KBM-7 (cell line): ENCODE measurements at regions not wholly inside any gene's neighbourhood (a gene's known extent, or its start where the extent isn't known, plus 50 kb on each side); places are given as distances from the start of the nearest gene placed in this dataset.
"Not testable (repeated sequence)": the region's sequence is repeated elsewhere in the genome, so short reads cannot be mapped to it uniquely, and the experiment has no call there.

Experiments used
- DNase-seq: peaks from one replicate; pipeline ENCODE4 v3.0.0-alpha.2; 2015
- in situ Hi-C: fragments of 300-500 bp; cut with MboI; formaldehyde crosslinking; loops from 2 replicates; pipeline ENCODE4 v1.14.3; 2020; ENCODE audit warnings: low sequenced_read_pairs, low pct_unique_long_range_greater_than_20kb, mixed read lengths

DNA sequence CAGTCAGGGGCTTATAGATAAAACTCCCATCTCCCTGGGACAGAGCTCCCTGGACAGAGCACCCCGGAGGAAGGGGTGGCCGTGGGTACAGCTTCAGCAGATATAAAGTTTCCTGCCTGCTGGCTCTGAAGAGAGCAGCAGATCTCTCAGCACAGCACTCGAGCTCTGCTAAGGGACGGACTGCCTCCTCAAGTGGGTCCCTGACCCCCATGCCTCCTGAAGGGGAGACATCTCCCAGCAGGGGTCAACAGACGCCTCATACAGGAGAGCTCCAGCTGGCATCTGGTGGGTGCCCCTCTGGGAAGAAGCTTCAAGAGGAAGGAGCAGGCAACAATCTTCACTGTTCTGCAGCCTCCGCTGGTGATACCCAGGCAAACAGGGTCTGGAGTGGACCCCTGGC is 142.1 kb downstream of the OXSM start:
- in situ Hi-C loops, DNase-seq: not testable (repeated sequence)

DNA sequence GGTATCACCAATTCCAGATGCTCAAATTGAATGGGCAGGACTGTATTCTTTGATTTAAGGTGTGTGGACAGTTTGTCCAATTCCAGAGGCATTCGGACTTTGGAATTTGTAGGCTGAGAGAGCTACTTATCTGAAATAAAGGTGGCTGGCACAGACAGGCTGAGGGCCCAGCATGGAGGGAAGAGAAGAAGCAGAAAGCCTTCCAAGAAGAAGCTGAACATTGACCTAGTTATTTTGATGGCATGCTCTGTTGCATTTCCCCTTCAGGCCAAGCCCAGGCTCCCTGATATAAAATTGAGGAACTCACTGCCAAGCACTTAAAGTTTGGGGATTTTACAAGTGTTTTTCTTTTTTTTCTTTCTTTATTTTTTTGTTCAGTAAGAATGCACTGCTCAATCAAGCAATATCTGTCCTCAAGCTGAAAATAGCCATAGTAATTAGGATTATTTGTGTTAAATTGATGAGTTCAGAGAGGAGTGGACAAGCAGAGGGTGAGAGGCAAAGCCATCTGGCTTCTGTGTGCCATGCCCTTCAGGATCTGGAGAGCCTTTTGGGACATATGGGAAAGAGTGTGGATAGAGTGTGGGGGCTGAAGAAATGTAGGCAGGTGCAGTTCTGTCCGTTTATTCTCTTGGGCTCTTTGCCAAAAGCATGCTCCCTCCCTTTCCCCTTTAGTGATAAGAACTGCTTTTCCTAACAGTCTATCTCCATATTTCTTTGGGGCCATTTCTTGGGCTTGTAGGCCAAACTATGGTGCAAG is 148.9 kb downstream of the OXSM start:
- peak; percentile 27 for DNase-seq
- in situ Hi-C loops = no loop called here

DNA sequence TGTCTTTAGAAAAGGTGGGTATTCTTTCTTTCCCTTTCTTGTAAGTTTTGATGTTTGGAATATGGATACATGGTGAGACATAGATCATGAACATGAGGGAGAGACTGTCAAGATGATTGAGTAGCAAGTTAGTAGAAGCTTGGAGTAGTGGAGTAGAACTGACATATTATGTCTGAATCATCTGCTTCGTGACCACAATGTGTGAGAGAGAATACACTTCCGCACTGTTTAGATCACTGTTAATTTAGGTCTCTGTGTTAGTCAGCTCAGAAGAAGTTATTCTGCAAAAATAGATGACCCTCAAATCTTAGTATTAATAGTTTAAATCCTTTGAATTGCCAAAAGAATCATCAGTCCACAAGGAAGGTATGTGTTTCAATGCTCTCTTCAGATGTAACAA is 151.0 kb downstream of the OXSM start:
- no peak for DNase-seq
- in situ Hi-C loops = no loop called here

DNA sequence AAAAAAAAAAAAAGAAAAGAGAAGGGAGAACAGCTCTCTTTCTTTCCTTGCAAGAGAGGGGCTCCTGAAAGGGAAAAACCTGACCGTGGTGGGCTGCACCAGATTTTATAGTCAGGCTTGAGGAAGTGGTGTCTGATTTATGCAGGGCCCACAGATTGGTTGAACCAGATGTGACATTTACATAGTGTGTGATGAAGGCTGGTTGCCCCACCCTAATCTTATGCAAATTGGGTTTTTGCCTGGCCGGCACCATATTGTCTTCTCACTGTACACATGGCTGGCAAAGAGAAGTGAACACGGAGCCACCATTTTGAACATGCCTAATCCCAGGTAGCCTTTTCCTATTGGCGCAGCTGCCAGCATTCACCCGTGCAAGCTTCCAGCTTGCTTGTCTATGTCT is 154.4 kb downstream of the OXSM start:
- no peak for DNase-seq
- in situ Hi-C loops = no loop called here

DNA sequence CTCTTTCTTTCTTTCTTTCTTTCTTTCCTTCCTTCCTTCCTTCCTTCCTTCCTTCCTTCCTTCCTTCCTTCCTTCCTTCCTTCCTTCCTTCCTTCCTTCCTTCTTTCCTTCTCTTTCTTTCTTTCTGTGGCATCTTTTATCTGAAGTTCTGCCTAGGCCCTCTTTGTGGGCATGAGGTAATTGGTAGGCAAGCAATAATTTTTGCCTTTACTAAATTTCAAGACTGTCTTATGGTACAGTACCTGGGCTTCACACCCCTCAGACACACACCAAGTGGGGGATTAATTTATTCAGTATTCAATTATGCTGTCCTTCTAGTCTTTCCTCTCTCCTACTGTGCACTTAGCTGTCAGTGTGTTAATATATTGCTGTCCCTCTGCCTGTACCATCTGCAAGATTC is 155.5 kb downstream of the OXSM start:
- in situ Hi-C loops = no loop called here

DNA sequence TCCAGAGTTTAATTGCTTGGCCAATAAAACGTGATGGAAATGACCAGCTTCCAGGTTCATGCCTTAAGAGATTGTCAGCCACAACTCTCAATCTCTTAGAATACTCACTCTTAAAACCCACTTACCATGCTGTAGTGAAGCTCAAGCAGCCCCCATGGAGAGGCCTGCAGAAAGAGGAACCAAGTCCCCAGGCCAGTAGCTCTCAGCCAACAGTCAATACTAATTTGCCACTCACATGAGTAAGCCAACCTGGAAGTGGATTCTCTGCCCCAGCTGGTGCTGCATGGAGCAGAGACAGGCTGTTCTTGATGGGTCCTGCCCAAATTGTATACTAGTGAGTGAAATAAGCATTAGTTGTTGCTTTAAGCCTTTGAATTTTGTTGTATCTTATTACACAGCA is 155.9 kb downstream of the OXSM start:
- in situ Hi-C loops = no loop called here
- DNase-seq = peak; percentile 70

More for the DNA sequence above, 155.5 kb downstream of the OXSM start:
- DNase-seq = no peak

DNA sequence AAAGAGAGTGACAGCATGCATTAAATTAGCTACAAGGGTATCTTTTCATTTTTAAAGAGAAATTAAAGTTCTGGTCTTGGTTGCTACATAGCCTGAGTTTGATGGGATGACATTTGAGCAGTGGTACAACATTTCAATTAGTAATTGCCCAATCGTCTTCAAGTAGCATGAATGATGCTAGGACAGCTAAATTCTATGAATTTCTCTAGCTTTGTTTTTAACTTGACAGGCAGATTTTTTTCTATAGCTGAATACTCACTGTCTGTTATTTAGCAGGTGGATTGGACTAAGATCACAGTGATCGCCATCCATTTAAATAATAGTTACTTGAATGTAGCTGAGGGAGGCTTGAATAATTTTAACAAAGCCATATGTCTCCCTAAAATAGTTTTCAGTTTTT is 162.2 kb downstream of the OXSM start:
- in situ Hi-C loops = no loop called here
- DNase-seq = no peak

DNA sequence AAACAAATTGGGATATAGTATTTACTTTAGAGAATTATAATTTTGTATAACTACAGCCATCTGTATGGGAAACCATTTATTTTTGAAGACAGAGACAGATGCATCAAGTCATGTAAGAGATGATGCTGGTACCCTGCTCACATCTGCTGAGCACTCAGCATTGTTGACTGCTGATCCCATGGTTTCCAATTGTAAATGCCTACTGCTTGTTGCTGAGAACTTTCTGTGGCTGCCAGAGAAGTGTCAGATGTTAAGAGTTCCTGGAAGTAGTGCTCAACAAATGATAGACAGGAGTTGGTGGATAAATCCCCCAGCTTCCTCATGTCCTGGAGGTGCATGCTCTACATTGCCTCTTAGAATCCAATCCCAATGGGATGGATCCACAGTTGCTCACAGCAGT is 167.1 kb downstream of the OXSM start:
- no peak for DNase-seq
- in situ Hi-C loops = no loop called here

DNA sequence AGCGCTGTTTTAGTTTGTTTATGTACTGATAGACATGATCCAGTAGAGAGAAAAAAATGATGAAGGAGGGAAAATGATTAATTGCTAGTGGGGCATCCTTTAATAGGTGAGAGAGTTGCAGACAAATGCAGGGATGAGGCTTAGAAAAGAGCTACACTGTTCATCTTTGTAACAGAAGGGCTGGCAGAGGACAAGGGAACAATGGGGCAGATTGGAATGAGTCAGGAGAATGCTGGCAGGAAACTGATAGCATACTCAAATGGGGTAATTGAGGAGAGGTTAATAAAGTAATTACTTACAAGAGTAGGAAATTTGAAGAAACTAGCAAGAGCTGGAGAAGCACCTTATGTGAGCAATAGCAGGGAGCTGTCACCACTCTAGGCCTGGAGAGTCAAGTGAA is 170.9 kb downstream of the OXSM start:
- in situ Hi-C loops = no loop called here
- no peak for DNase-seq

DNA sequence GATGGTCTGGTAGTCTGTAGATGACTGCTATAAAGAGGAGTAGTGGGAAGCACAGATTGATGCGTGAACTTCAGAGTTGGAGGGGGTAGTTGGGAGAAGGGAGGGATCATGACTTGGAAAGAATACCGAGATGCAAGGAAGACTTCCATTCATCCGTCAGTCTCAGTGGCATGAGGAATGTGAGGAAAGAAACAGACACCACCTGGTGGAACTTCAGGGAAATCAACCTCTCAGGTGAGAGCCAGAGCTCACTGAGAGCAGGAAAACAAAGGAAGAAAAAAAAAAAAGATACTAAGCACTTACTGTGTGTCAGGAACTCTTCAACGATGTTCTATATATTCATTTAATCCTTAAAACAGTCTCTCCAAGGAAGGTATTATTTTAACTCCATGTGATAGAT is 172.4 kb downstream of the OXSM start:
- in situ Hi-C loops = no loop called here
- no peak for DNase-seq

DNA sequence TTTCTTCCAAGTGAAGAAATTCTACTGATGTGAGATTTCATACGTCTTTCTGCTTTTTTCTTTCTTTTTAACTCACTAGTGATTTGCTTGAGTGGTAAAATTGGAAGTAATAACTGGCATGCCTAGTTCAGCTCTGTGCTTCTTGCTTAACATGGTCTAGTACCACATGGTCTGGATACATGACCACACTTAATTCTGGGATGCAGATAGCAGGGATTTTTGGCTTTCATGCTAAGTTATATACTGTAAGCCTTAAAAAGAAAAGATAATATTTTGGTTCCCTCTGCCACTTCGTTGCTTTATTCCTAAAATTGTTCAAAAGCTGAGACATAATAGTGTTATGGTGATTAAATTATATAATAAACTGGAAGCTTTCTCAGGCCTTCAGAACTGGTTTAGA is 174.3 kb downstream of the OXSM start:
- in situ Hi-C loops = no loop called here
- DNase-seq = no peak

DNA sequence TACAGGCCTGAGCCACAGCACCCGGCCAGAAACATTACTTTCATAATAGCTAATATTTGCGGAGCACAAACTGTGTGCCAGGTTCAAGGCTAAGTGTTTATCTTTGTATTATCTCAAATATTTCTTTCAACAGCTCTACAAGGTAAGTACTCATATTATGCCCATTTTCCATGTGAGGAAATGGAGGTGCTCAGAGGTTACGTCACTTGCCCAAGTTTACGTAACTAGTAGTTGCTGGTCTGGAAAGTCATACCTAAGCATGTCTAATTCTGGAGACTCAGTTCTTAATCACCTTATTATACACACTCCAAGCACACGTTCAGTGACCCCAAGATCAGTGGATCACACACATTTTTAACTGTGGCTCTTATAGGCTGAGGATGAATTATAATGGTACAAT is 177.5 kb downstream of the OXSM start:
- in situ Hi-C loops = no loop called here
- no peak for DNase-seq

DNA sequence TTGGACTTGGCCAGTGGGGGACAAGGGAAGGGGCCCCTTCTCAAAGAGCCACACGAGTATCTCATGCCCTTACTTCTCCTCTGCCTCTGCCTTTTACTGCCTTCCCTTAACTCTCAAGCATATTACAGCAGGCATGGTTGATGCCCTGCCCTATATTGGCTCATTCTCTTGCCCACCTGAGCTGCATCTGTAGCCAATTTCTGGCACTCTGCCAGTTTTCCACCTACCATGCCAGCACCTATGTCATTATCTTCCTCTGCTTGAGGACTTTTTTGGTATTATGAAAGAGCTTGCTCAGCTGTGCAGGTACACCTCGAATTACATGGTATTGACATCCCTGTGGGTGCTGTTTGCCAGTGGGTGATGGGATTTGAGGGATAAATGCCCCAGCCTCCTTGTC is 181.8 kb downstream of the OXSM start:
- DNase-seq = no peak
- in situ Hi-C loops = no loop called here

DNA sequence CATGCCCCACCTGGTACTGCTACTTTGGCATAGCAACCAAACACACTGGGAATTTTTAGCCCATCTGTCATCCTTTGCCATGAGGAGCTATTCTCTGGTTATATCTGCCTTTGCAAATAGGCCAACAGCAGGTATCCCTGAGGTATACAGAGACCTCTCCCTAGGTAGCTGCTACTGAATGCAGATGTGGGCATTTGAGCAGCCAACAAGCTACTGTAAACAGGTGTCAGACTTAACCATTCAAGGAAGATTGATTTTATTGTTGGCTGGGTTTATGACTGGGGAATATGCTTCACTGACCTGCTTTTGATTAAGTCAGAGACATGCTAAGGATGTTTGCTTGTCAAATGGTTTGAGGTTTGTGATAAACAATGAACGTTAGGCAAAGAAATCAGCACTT is 183.2 kb downstream of the OXSM start:
- in situ Hi-C loops = no loop called here
- no peak for DNase-seq

DNA sequence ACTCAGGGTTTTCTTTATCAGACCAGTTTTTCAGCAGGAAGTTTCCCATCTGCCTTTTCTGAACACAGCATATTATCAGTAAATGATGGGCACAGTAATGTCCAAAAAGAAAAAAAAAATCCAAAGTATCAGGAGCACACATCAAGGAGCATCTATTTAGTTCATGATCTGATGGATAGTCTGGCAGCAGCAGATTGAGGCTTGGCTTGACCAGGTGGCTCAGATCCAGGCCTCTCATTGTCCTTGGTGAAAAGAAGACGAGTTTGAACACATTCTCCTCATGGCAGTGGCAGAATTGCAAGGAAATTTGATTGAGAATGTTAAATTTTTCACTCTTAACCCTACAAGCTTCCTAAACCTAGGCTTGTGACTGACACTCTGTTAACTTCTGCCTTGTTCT is 192.9 kb downstream of the OXSM start:
- in situ Hi-C loops = no loop called here
- DNase-seq = no peak

DNA sequence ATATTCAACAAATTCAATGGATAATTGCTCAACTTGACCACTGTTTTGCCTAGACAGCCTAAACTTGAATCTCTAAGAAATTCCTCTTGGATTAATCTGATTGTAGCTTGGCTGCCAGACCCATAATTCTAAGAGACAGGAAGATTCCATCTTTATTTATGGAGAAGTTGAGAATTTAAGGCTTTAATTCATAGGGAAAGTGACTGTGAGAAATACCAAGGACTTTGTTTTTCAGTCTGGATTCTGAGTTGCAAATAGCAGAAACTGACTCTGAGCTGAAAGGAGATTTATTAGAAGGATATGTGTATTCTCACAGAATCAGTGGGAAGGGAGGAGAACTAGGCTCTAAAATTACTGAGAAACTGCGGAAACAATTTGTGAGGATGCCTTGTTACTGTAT is 195.7 kb downstream of the OXSM start:
- in situ Hi-C loops = no loop called here
- no peak for DNase-seq

DNA sequence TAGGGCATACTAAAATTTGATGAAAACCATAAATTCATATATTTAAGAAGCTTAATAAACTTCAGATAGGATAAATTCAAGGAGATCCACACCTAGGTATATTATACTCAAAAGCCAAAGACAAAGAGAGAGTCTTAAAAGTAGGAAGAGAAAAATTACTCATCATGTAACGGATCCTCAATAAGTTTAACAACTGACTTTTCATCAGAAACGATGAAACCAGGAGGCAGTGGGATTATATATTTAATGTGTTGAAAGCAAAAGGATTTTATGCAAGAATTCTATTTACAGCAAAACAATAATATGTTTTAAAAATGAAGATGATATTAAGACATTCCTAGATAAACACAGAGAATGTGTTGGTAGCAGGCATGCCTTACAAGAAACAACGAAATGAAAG is 202.7 kb downstream of the OXSM start:
- in situ Hi-C loops = no loop called here
- DNase-seq = no peak

DNA sequence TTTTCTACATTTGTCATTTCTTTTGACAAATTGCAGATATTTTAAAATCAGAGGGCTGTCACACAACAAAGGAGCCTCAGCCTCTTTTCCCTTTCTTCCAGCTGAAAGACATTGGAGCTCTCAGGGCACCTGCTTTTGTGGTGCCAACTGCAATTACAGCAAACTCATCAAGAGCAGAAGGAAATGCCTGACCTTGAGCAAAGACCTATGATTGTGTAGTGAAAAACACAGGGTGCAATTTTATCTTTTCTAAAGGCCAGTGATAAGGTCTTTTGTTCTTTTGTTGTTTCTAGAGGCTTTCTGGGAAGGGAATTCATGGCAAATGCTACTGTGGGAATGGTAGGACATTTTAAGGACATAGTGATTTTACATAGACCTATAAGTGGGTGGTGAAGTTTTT is 214.3 kb downstream of the OXSM start:
- no peak for DNase-seq
- in situ Hi-C loops = no loop called here

DNA sequence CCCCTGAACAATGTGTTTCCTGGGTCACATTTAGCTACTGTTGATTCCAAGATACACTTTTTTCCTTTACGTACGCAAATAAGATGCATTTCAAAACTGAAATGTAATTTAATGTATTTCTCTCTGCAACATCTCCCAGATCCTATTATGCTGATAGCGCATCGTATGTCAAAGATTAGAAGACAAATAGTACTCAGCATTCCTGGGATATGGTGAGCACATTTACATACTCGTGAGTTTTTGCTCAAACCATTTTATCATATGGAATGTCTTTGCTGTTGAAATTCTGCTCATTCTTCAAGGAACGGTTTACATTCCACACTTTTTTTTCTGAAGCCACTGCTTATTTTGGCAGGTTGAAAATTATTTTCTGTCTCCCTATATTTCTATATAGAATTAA is 221.4 kb downstream of the OXSM start:
- DNase-seq = no peak
- in situ Hi-C loops = no loop called here

DNA sequence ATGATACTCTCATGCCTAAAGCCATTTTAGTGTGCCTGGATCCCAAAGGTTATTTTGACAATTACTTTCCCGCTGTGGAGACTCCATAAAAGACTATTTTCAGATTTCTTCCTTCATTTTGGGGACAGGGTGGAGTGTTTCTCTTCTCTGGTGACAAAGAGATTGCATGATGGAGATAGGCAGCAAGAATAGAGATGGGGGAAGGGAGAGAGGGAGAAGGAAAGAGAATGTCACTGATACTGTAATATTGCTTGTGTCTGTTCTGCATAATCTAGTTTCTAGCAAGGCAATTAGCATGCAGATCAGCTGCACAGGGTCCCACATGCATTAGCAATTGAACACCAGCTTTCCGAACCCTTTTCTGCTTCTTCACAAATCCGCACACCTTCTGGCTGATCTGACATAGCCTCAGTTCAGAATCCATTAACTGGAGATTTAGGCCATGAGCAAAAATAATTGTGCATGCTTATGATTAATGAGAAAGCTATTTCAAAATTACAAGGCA is 222.4 kb downstream of the OXSM start:
- in situ Hi-C loops = no loop called here
- DNase-seq = no peak

DNA sequence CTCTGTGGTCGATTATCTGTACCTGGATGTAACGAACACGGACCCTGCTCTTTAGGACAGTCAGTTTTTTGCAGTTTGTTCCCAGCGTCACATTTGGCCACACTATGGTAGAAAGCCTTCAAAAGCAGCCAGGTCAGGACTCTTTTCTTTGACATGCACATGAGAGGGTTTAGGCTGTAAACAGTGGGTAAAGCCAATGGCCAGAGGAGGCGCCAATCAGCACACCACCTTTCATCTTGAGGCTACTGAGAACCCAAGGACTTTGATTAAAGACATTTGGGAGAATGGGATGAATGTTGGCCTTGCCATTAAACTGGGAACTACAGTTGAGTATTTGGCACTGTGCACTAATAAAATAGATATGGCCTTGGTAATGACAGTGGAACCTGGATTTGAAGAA is 225.9 kb downstream of the OXSM start:
- in situ Hi-C loops = no loop called here
- no peak for DNase-seq
